Astrocyte of the spinal cord (primary cell): ENCODE measurements at regions not wholly inside any gene's neighbourhood (a gene's known extent, or its start where the extent isn't known, plus 50 kb on each side); places are given as distances from the start of the nearest gene placed in this dataset.

ENCODE experiments used
- DNase-seq: peaks from one replicate; pipeline ENCODE4 v3.0.0; 2011; ENCODE audit warnings: low read depth, low spot score
- H3K4me3 ChIP-seq: 2 replicates; pipeline ENCODE4 v1.5.1; 2011; ENCODE audit warnings: low read depth, mild to moderate bottlenecking, low read length, moderate library complexity
- CTCF ChIP-seq: IDR thresholded peaks from 2 replicates; pipeline ENCODE4 v1.5.1; 2012; ENCODE audit warnings: low read depth, mild to moderate bottlenecking, low read length, inconsistent platforms
- in situ Hi-C: cut with HindIII; loops from 2 replicates; pipeline ENCODE4 v1.10.0; 2017; ENCODE audit warnings: low sequenced_read_pairs

- TF ChIP-seq CTCF = no peak
- no peak overlapping the region for H3K4me3 ChIP-seq
- in situ Hi-C loops = no loop called here
- no peak for DNase-seq
These were observed 593.1 kb upstream of the USP24 start for GRCh38 chr1:55808263-55808662.

- in situ Hi-C loops = no loop called here
- DNase-seq = no peak
- no peak overlapping the region for H3K4me3 ChIP-seq
- no peak for TF ChIP-seq CTCF
These were observed 588.3 kb upstream of the USP24 start for GRCh38 chr1:55803429-55803828.

GRCh38 chr1:55801481-55801880 lies 586.3 kb upstream of the USP24 start:
- TF ChIP-seq CTCF = no peak
- no peak overlapping the region for H3K4me3 ChIP-seq
- no peak for DNase-seq
- in situ Hi-C loops = no loop called here

GRCh38 chr1:55800503-55800902 lies 585.3 kb upstream of the USP24 start:
- DNase-seq = no peak
- H3K4me3 ChIP-seq = no peak overlapping the region
- no peak for TF ChIP-seq CTCF
- in situ Hi-C loops = no loop called here

GRCh38 chr1:55793856-55794255 lies 578.7 kb upstream of the USP24 start:
- DNase-seq = no peak
- in situ Hi-C loops = no loop called here
- no peak for TF ChIP-seq CTCF
- no peak overlapping the region for H3K4me3 ChIP-seq

- no peak for TF ChIP-seq CTCF
- no peak for DNase-seq
- no peak overlapping the region for H3K4me3 ChIP-seq
- in situ Hi-C loops = no loop called here
These were observed 577.7 kb upstream of the USP24 start for GRCh38 chr1:55792870-55793269.

- TF ChIP-seq CTCF = no peak
- in situ Hi-C loops = no loop called here
- DNase-seq = peak; percentile 21
- no peak overlapping the region for H3K4me3 ChIP-seq
These were observed 574.3 kb upstream of the USP24 start for GRCh38 chr1:55789466-55789865.
